Astrocyte of the spinal cord (primary cell): ENCODE measurements at regions not wholly inside any gene's neighbourhood (a gene's known extent, or its start where the extent isn't known, plus 50 kb on each side); places are given as distances from the start of the nearest gene placed in this dataset.

Experiments
- DNase-seq: peaks from one replicate; pipeline ENCODE4 v3.0.0; 2011; ENCODE audit warnings: low read depth, low spot score
- H3K4me3 ChIP-seq: 2 replicates; pipeline ENCODE4 v1.5.1; 2011; ENCODE audit warnings: low read depth, mild to moderate bottlenecking, low read length, moderate library complexity
- CTCF ChIP-seq: IDR thresholded peaks from 2 replicates; pipeline ENCODE4 v1.5.1; 2012; ENCODE audit warnings: low read depth, mild to moderate bottlenecking, low read length, inconsistent platforms
- in situ Hi-C: cut with HindIII; loops from 2 replicates; pipeline ENCODE4 v1.10.0; 2017; ENCODE audit warnings: low sequenced_read_pairs

DNA sequence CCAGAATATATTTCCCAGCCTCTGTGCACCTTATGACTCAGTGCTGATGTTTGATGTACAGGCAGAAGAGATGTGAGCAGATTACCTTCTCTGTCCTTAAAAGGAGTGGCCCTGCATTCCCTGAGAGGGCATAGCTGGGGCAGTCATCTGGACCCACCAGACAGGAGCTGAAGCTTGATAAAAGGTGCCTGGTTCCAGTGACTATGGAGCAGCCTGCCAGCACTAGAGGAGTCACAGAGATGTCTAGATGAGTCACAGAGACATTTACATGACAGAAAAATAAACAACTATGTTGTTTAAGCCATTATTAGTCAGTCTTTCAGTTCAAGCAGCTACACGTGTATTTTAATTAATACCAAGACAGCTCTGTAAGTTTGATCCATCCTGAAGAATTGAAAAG lies 237.1 kb upstream of the MOCS1 start:
- no peak overlapping the region for H3K4me3 ChIP-seq
- in situ Hi-C loops: no loop called here
- no peak for DNase-seq
- TF ChIP-seq CTCF: no peak

GRCh38 chr6:40170856-40171255 lies 236.6 kb upstream of the MOCS1 start:
- DNase-seq: no peak
- in situ Hi-C loops: no loop called here
- no peak overlapping the region for H3K4me3 ChIP-seq
- TF ChIP-seq CTCF: no peak

DNA sequence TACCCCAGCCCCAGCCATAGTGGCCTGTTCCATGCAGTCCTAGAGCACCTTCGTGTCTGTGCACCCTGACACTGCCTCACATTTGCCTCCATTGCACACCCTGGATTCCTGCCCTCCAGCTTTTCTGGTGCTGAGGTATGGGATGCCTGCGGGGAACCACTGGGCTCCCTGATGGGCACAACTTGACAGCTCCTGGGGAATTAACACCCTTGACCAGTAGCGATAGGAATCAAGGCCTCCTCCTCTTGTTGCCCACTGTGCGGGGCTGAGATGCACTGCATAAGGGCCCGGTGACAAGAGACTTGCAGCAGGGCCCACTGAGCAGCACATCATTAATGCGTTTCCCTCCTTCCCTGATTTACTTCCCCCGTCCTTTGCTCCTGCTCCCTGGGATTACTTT lies 235.6 kb upstream of the MOCS1 start:
- H3K4me3 ChIP-seq: no peak overlapping the region
- no peak for TF ChIP-seq CTCF
- in situ Hi-C loops: no loop called here
- no peak for DNase-seq

DNA sequence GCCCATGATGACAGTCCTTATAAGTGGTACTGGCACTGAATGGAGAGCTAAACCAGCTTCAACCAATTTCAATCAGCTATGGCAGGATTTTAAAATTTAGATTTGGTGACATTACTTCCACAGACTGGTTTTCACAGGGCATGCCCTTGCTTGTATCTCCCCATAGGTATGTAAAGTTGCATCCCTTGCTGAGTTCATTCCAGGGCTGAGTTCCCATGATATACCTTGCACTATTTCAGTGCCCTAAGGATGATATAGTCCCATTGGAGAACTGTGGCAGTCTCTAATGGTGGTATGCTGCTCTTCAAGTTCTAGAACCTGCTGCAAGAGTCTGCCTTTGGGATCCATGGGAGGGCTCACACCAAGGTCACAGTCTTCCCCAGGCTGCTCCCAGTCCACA lies 232.7 kb upstream of the MOCS1 start:
- TF ChIP-seq CTCF: no peak
- no peak overlapping the region for H3K4me3 ChIP-seq
- DNase-seq: no peak
- in situ Hi-C loops: no loop called here

DNA sequence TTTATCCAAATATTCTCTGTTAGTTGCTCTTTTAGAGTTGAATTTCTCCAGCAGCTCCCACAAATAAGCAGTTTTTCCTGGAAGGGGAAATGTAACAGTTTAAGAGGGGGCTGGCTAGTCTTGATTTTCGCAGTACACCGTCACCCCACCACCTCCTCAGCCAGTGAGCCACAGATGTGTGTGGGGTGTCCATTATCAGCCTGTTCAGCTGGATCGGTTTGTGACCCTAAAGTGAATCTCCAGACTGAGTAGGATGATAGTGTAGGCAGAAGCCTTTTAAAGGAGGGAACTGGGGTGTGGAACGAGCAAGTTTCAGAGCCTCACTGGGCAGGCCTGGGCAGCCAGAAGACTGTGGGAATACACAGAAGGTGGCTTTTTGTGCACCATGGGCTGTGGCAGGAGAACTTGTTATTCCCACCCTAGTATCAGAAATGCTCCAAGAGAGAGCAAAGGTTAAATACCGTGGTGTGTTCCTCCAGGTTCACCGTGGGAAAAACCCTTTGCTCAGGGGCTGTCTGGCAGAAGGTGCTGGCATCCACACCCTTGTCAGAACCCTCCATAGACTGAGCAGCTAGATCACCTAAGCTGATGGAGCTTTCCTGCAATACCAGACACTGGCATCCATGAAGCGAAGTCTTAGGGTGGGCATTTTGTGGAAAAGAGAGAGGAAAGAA lies 230.9 kb upstream of the MOCS1 start:
- no peak overlapping the region for H3K4me3 ChIP-seq
- in situ Hi-C loops: no loop called here
- no peak for TF ChIP-seq CTCF
- DNase-seq: no peak

GRCh38 chr6:40164345-40164755 lies 230.1 kb upstream of the MOCS1 start:
- no peak for TF ChIP-seq CTCF

DNA sequence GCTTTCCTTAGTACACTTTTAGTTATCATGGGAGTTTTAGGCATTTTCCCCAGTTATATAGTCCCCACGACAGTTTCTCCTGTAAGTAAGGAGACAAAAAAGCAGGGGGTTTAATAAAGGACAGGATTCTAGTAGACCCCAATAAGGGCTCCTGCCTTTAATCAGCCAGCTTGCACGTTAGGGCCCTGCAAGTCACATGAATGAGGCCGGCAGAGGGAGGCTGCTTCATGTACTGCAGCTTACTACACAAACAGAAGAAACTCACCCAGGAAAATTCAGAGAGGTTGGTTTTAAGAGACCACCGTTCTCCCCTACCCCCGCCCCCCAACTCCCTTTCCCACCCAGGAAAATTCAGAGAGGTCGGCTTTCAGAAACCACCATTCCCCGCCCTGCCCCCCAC lies 229.7 kb upstream of the MOCS1 start:
- TF ChIP-seq CTCF: no peak
- H3K4me3 ChIP-seq: no peak overlapping the region
- DNase-seq: no peak
- in situ Hi-C loops: no loop called here

More at GRCh38 chr6:40164345-40164755, 230.1 kb upstream of the MOCS1 start:
- no peak for DNase-seq
- H3K4me3 ChIP-seq: no peak overlapping the region
- in situ Hi-C loops: no loop called here
